Spleen (tissue), 7 donors: ENCODE measurements at regions not wholly inside any gene's neighbourhood (a gene's known extent, or its start where the extent isn't known, plus 50 kb on each side); places are given as distances from the start of the nearest gene placed in this dataset.

Source experiments
- POLR2A ChIP-seq, 3 donors: fragments of 450-650 bp; IDR thresholded peaks; one replicate each; pipeline ENCODE4 v1.5.1; 2017; ENCODE audit warnings: antibody characterized with exemption in 3 of 3, mild to moderate bottlenecking in 1 of 3
- POLR2AphosphoS5 ChIP-seq, 3 donors: sonication (generic); formaldehyde crosslinking; IDR thresholded peaks; one replicate each; pipeline ENCODE4 v1.5.1; 2017; ENCODE audit warnings: antibody characterized with exemption in 3 of 3
- TF ChIP-seq, protein P1 (sequence below), 11 experiments: fragments of 200-600 bp in 7 of 11; fragments of 450-650 bp in 4 of 11; sonication (generic) in 4 of 11; IDR thresholded peaks in 8 of 11; conservative IDR thresholded peaks in 3 of 11; 1 replicate in 7 of 11; 2 replicates in 4 of 11; pipeline versions ENCODE4 v1.4.0 to v1.8.0; 2016 to 2021; ENCODE audit warnings: antibody characterized with exemption in 11 of 11, inconsistent platforms in 4 of 11, mild to moderate bottlenecking in 1 of 11
- donor health status: DM: no; HTN: no; CAD: no; lungs with moderate emphysema.
- donor health status: DM: no; HTN: no; CAD: no.
- donor health status: DM: no; HTN: no; CAD: no.

DNA sequence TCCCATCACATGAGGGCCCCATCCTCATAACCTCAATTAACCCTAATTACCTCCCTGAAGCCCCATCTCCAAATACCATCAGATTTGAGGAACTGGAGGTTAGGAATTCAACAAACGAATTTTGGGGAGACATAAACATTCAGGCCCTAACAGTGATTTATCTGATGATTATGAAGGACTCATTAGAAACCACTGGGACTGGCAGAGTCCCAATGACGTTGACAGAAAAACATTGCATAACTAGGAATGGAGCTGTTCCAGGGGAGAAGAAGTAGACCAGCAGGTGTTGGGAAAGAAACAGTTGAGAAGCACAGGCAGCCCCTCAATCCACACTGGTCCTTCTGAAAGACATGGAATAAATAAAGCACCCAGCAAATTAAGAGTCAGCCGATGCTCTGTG, 282.0 kb downstream of the MAP2K4 start:
- TF ChIP-seq, protein P1, sequence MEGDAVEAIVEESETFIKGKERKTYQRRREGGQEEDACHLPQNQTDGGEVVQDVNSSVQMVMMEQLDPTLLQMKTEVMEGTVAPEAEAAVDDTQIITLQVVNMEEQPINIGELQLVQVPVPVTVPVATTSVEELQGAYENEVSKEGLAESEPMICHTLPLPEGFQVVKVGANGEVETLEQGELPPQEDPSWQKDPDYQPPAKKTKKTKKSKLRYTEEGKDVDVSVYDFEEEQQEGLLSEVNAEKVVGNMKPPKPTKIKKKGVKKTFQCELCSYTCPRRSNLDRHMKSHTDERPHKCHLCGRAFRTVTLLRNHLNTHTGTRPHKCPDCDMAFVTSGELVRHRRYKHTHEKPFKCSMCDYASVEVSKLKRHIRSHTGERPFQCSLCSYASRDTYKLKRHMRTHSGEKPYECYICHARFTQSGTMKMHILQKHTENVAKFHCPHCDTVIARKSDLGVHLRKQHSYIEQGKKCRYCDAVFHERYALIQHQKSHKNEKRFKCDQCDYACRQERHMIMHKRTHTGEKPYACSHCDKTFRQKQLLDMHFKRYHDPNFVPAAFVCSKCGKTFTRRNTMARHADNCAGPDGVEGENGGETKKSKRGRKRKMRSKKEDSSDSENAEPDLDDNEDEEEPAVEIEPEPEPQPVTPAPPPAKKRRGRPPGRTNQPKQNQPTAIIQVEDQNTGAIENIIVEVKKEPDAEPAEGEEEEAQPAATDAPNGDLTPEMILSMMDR (IDR thresholded peaks at IDR 0.05 in 8 of 11, conservative IDR thresholded peaks at IDR 0.05 in 3 of 11) = no peak
- no peak for TF ChIP-seq POLR2A (IDR thresholded peaks at IDR 0.05)
- TF ChIP-seq POLR2AphosphoS5 (IDR thresholded peaks at IDR 0.05) = no peak
